ENCODE measurements at regions not wholly inside any gene's neighbourhood (a gene's known extent, or its start where the extent isn't known, plus 50 kb on each side); places are given as distances from the start of the nearest gene placed in this dataset.
"Not testable (repeated sequence)": the region's sequence is repeated elsewhere in the genome, so short reads cannot be mapped to it uniquely, and the experiment has no call there.

- DNase-seq: no peak
Observed at GRCh38 chr9:81741103-81741502, 51.8 kb upstream of the TLE1 start.

- DNase-seq: no peak
Observed at GRCh38 chr9:81748091-81748490, 58.7 kb upstream of the TLE1 start.

- DNase-seq: no peak
Observed at GRCh38 chr9:81753436-81753835, 64.1 kb upstream of the TLE1 start.

GRCh38 chr9:81754245-81754644 lies 64.9 kb upstream of the TLE1 start:
- no peak for DNase-seq

GRCh38 chr9:81755721-81756120 lies 66.4 kb upstream of the TLE1 start:
- no peak for DNase-seq

GRCh38 chr9:81756561-81756960 lies 67.2 kb upstream of the TLE1 start:
- no peak for DNase-seq

- DNase-seq: no peak
Observed at GRCh38 chr9:81758123-81758797, 68.9 kb upstream of the TLE1 start.

- no peak for DNase-seq
Observed at GRCh38 chr9:81759680-81760215, 70.4 kb upstream of the TLE1 start.

- no peak for DNase-seq
Observed at GRCh38 chr9:81767921-81768320, 78.6 kb upstream of the TLE1 start.

GRCh38 chr9:81771571-81771970 lies 82.2 kb upstream of the TLE1 start:
- no peak for DNase-seq

GRCh38 chr9:81772144-81772543 lies 82.8 kb upstream of the TLE1 start:
- DNase-seq: no peak

GRCh38 chr9:81776390-81776789 lies 87.0 kb upstream of the TLE1 start:
- DNase-seq: no peak

- DNase-seq: no peak
Observed at GRCh38 chr9:81776834-81777233, 87.5 kb upstream of the TLE1 start.

- no peak for DNase-seq
Observed at GRCh38 chr9:81777482-81777881, 88.1 kb upstream of the TLE1 start.

GRCh38 chr9:81782313-81782995 lies 93.1 kb upstream of the TLE1 start:
- no peak for DNase-seq

- no peak for DNase-seq
Observed at GRCh38 chr9:81787747-81788632, 98.6 kb upstream of the TLE1 start.

- DNase-seq: no peak
Observed at GRCh38 chr9:81789721-81790120, 100.4 kb upstream of the TLE1 start.

- no peak for DNase-seq
Observed at GRCh38 chr9:81790166-81790565, 100.8 kb upstream of the TLE1 start.

GRCh38 chr9:81791076-81791475 lies 101.7 kb upstream of the TLE1 start:
- DNase-seq: no peak

GRCh38 chr9:81798606-81799005 lies 109.3 kb upstream of the TLE1 start:
- DNase-seq: no peak

- DNase-seq: no peak
Observed at GRCh38 chr9:81801190-81801589, 111.8 kb upstream of the TLE1 start.

- DNase-seq: no peak
Observed at GRCh38 chr9:81804306-81804705, 115.0 kb upstream of the TLE1 start.

- DNase-seq: not testable (repeated sequence)
Observed at GRCh38 chr9:81811688-81812087, 116.5 kb upstream of the SPATA31D4 start.

- DNase-seq: no peak
Observed at GRCh38 chr9:81814401-81814793, 113.8 kb upstream of the SPATA31D4 start.

Data from DMS79 (cell line).